Progenitor cell of endocrine pancreas (in vitro differentiated cells): ENCODE measurements at regions not wholly inside any gene's neighbourhood (a gene's known extent, or its start where the extent isn't known, plus 50 kb on each side); places are given as distances from the start of the nearest gene placed in this dataset.
A peak's percentile ranks its signal among the peaks of the same experiment; 100 is the strongest.

Experiments used
- DNase-seq: peaks from one replicate; pipeline ENCODE4 v3.0.0; 2021; ENCODE audit warnings: low spot score; ENCODE audit not compliant: unreplicated experiment
- H3K27ac Mint-ChIP-seq: 2 replicates; pipeline ENCODE4 v1.8.0; 2021; ENCODE audit warnings: mild to moderate bottlenecking, moderate library complexity, mixed read lengths
- H3K27me3 Mint-ChIP-seq: 2 replicates; pipeline ENCODE4 v1.8.0; 2021; ENCODE audit warnings: mixed read lengths
- H3K36me3 Mint-ChIP-seq: 2 replicates; pipeline ENCODE4 v1.8.0; 2022; ENCODE audit warnings: mixed read lengths; ENCODE audit not compliant: insufficient read depth
- H3K4me1 Mint-ChIP-seq: 2 replicates; pipeline ENCODE4 v1.8.0; 2021; ENCODE audit warnings: low read depth, mixed read lengths
- H3K4me3 Mint-ChIP-seq: 2 replicates; pipeline ENCODE4 v1.8.0; 2021; ENCODE audit warnings: low read depth, mild to moderate bottlenecking, moderate library complexity, mixed read lengths
- H3K9me3 Mint-ChIP-seq: 2 replicates; pipeline ENCODE4 v1.8.0; 2021; ENCODE audit warnings: low read depth, mixed read lengths
- CTCF ChIP-seq: fragments of 200-600 bp; sonication (generic); IDR thresholded peaks from one replicate; pipeline ENCODE4 v1.5.0; 2021; ENCODE audit warnings: antibody characterized with exemption, mild to moderate bottlenecking; ENCODE audit not compliant: unreplicated experiment

GRCh38 chr1:228986093-228986904 lies 251.0 kb downstream of the RHOU start:
- H3K4me3 Mint-ChIP-seq = no peak overlapping the region
- DNase-seq = no peak
- H3K36me3 Mint-ChIP-seq = no peaks in the 10 kb centered on the region
- no peaks in the 10 kb centered on the region for H3K9me3 Mint-ChIP-seq
- no peak for TF ChIP-seq CTCF
- peak overlapping the region; percentile 51 for H3K27ac Mint-ChIP-seq
- H3K27me3 Mint-ChIP-seq = peaks cover 6% of the 10 kb centered on the region
- no peaks in the 10 kb centered on the region for H3K4me1 Mint-ChIP-seq

- Mint-ChIP-seq H3K27ac (no peak overlapping the region), H3K4me3 (no peak overlapping the region), H3K9me3 (no peaks in the 10 kb centered on the region), H3K36me3 (no peaks in the 10 kb centered on the region), H3K4me1 (no peaks in the 10 kb centered on the region), H3K27me3 (peaks cover 9% of the 10 kb centered on the region)
- DNase-seq = no peak
- no peak for TF ChIP-seq CTCF
Observed at GRCh38 chr1:228987286-228987685, 252.0 kb downstream of the RHOU start.

DNA sequence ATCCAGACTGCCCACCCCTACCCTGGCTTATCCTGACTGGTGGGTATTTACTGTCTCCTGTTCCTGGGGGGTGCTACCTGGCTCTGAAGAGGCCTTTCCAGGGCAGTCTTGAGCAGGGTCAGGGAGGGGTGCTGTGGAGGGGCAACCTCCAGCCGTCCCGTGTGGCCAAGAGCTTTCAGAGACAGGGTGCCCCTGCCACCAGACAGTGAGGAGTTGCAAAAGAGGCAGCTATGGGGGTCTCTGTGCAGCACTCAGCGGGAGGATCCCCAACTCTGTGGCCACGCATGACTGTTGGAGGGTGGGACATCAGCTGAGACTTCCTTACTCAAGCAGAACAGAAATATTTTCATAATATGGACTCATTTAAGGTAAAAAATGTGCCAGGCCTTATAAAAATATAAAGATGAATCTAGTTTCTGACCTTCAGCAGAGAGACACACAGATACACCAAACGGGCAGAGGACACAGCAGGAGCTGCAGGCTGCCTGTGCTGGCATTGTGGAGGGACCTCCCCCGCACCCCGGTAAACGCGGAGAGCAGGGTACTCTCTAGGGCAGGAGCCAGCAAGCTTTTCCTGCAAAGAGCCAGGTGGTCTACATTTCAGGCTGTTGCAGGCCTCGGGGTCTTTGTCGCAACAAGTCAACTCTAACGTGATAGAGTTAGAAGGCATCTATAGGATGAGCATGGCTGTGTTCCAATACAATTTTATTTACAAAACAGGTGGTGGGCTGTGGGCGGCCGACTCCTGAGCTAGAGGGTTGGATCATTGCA lies 252.6 kb downstream of the RHOU start:
- Mint-ChIP-seq H3K27me3 (peaks cover 9% of the 10 kb centered on the region), H3K4me3 (no peak overlapping the region), H3K4me1 (no peaks in the 10 kb centered on the region), H3K36me3 (no peaks in the 10 kb centered on the region), H3K9me3 (no peaks in the 10 kb centered on the region), H3K27ac (no peak overlapping the region)
- no peak for TF ChIP-seq CTCF
- no peak for DNase-seq

DNA sequence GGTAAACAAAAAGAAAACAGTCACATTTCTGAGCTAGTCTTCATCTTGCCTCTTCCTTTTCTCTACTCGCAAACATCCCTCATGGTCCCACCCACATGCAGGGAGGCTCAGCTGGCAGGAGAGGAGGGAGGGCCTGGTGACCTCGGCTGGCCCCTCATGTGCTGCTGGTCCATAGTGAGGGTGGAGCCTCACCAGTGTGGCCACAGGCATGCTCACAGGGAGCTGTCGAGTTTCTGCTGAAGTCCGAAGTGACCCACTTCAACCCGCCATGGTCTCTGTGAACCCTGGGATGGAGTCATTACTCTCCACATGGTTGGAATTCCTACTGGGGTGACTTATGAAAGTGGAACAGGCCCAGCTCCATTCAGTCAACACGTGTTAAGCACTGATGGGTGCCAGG lies 253.4 kb downstream of the RHOU start:
- no peaks in the 10 kb centered on the region for H3K4me1 Mint-ChIP-seq
- H3K4me3 Mint-ChIP-seq = no peak overlapping the region
- DNase-seq = no peak
- no peak overlapping the region for H3K27ac Mint-ChIP-seq
- no peaks in the 10 kb centered on the region for H3K36me3 Mint-ChIP-seq
- no peak for TF ChIP-seq CTCF
- H3K27me3 Mint-ChIP-seq = peaks cover 9% of the 10 kb centered on the region
- H3K9me3 Mint-ChIP-seq = no peaks in the 10 kb centered on the region

GRCh38 chr1:228989176-228989575 lies 253.9 kb downstream of the RHOU start:
- Mint-ChIP-seq H3K36me3 (no peaks in the 10 kb centered on the region), H3K27me3 (peaks cover 9% of the 10 kb centered on the region), H3K4me3 (no peak overlapping the region), H3K9me3 (no peaks in the 10 kb centered on the region), H3K4me1 (no peaks in the 10 kb centered on the region), H3K27ac (no peak overlapping the region)
- no peak for DNase-seq
- TF ChIP-seq CTCF = no peak
